Astrocyte (in vitro differentiated cells and primary cell): ENCODE measurements at regions not wholly inside any gene's neighbourhood (a gene's known extent, or its start where the extent isn't known, plus 50 kb on each side); places are given as distances from the start of the nearest gene placed in this dataset.

Experiments
- DNase-seq: peaks from one replicate; pipeline ENCODE4 v3.0.0-alpha.2; 2010; ENCODE audit warnings: low read depth
- FAIRE-seq: peaks from 2 replicates; lab custom pipeline; 2011; peaks lifted over from hg19 to GRCh38; lab: Jason Lieb, UNC
- H2AFZ ChIP-seq: 2 replicates; pipeline ENCODE4 v1.6.0; 2012; ENCODE audit warnings: low read depth, low read length, inconsistent platforms
- H3K27ac ChIP-seq: 2 replicates; pipeline ENCODE4 v1.5.1; 2011; ENCODE audit warnings: low read depth, low read length, inconsistent platforms
- H3K27me3 ChIP-seq: 2 replicates; pipeline ENCODE4 v1.6.0; 2011; ENCODE audit warnings: low read length, inconsistent platforms; ENCODE audit not compliant: insufficient read depth
- H3K36me3 ChIP-seq: 2 replicates; pipeline ENCODE4 v1.5.1; 2011; ENCODE audit warnings: low read length, inconsistent platforms; ENCODE audit not compliant: insufficient read depth
- H3K4me1 ChIP-seq: 2 replicates; pipeline ENCODE4 v1.5.1; 2011; ENCODE audit warnings: low read length, inconsistent platforms; ENCODE audit not compliant: insufficient read depth
- H3K4me2 ChIP-seq: 2 replicates; pipeline ENCODE4 v1.6.0; 2012; ENCODE audit warnings: low read length, inconsistent platforms
- H3K4me3 ChIP-seq: 2 replicates; pipeline ENCODE4 v1.5.1; 2011; ENCODE audit warnings: low read depth, mild to moderate bottlenecking, low read length, inconsistent platforms; ENCODE audit not compliant: insufficient read depth
- H3K79me2 ChIP-seq: 2 replicates; pipeline ENCODE4 v1.6.0; 2012; ENCODE audit warnings: mild to moderate bottlenecking, low read length, inconsistent platforms; ENCODE audit not compliant: insufficient read depth
- H3K9ac ChIP-seq: 2 replicates; pipeline ENCODE4 v1.6.0; 2012; ENCODE audit warnings: mild to moderate bottlenecking, low read length, inconsistent platforms
- H3K9me3 ChIP-seq: 2 replicates; pipeline ENCODE4 v1.5.1; 2012; ENCODE audit warnings: low read depth, mild to moderate bottlenecking, low read length, inconsistent platforms; ENCODE audit not compliant: insufficient read depth
- H4K20me1 ChIP-seq: 2 replicates; pipeline ENCODE4 v1.6.0; 2012; ENCODE audit warnings: low read length, inconsistent platforms; ENCODE audit not compliant: insufficient read depth
- H3K27ac Mint-ChIP-seq: one replicate; pipeline ENCODE4 v1.8.0; 2021; ENCODE audit warnings: mild to moderate bottlenecking, mixed read lengths; ENCODE audit not compliant: unreplicated experiment
- H3K27me3 Mint-ChIP-seq: one replicate; pipeline ENCODE4 v1.8.0; 2021; ENCODE audit warnings: low read depth, mixed read lengths; ENCODE audit not compliant: unreplicated experiment
- H3K36me3 Mint-ChIP-seq: one replicate; pipeline ENCODE4 v1.8.0; 2021; ENCODE audit warnings: low read depth, mixed read lengths; ENCODE audit not compliant: unreplicated experiment
- H3K4me1 Mint-ChIP-seq: one replicate; pipeline ENCODE4 v1.8.0; 2021; ENCODE audit warnings: low read depth, mixed read lengths; ENCODE audit not compliant: unreplicated experiment
- H3K4me3 Mint-ChIP-seq: one replicate; pipeline ENCODE4 v1.8.0; 2021; ENCODE audit warnings: mild to moderate bottlenecking, moderate library complexity, mixed read lengths; ENCODE audit not compliant: unreplicated experiment
- H3K9me3 Mint-ChIP-seq: one replicate; pipeline ENCODE4 v1.8.0; 2021; ENCODE audit warnings: mild to moderate bottlenecking, mixed read lengths; ENCODE audit not compliant: unreplicated experiment
- CTCF ChIP-seq: IDR thresholded peaks from 2 replicates; pipeline ENCODE4 v1.5.1; 2011; ENCODE audit warnings: low read depth, mild to moderate bottlenecking, inconsistent platforms, low read length, moderate library complexity; ENCODE audit not compliant: insufficient read depth
- EZH2 ChIP-seq: IDR thresholded peaks from 2 replicates; pipeline ENCODE4 v1.6.1; 2012; ENCODE audit warnings: mild to moderate bottlenecking, low read length, inconsistent platforms; ENCODE audit not compliant: insufficient read depth

- Histone ChIP-seq H3K4me3 (no peak overlapping the region), H2AFZ (no peak overlapping the region), H3K79me2 (no peaks in the 10 kb centered on the region), H3K4me2 (no peak overlapping the region), H3K9ac (no peak overlapping the region), H3K36me3 (no peaks in the 10 kb centered on the region), H3K9me3 (no peaks in the 10 kb centered on the region), H3K27me3 (no peaks in the 10 kb centered on the region), H3K27ac (no peak overlapping the region), H4K20me1 (no peaks in the 10 kb centered on the region), H3K4me1 (peaks cover 6% of the 10 kb centered on the region)
- H3K4me3 Mint-ChIP-seq, result no peak overlapping the region
- H3K27me3 Mint-ChIP-seq, result peaks cover 4% of the 10 kb centered on the region
- no peak for FAIRE-seq
- H3K27ac Mint-ChIP-seq, result no peak overlapping the region
- no peak for DNase-seq
- TF ChIP-seq EZH2 (no peak), CTCF (no peak)
- H3K4me1 Mint-ChIP-seq, result peaks cover 7% of the 10 kb centered on the region
- H3K36me3 Mint-ChIP-seq, result no peaks in the 10 kb centered on the region
- H3K9me3 Mint-ChIP-seq, result no peaks in the 10 kb centered on the region
These were observed 499.1 kb downstream of the NFIB start for GRCh38 chr9:13814647-13815400.

- FAIRE-seq (no peak), DNase-seq (no peak)
- H3K27me3 ChIP-seq, result no peaks in the 10 kb centered on the region
- H3K9ac ChIP-seq, result no peak overlapping the region
- Mint-ChIP-seq H3K36me3 (no peaks in the 10 kb centered on the region), H3K9me3 (no peaks in the 10 kb centered on the region), H3K4me1 (peaks cover 7% of the 10 kb centered on the region), H3K27ac (no peak overlapping the region), H3K4me3 (no peak overlapping the region), H3K27me3 (peaks cover 4% of the 10 kb centered on the region)
- H3K27ac ChIP-seq, result no peak overlapping the region
- TF ChIP-seq EZH2, result no peak
- TF ChIP-seq CTCF, result no peak
- no peak overlapping the region for H3K4me2 ChIP-seq
- H3K9me3 ChIP-seq, result no peaks in the 10 kb centered on the region
- no peaks in the 10 kb centered on the region for H4K20me1 ChIP-seq
- H2AFZ ChIP-seq, result no peak overlapping the region
- H3K4me3 ChIP-seq, result no peak overlapping the region
- H3K79me2 ChIP-seq, result no peaks in the 10 kb centered on the region
- no peaks in the 10 kb centered on the region for H3K36me3 ChIP-seq
- peaks cover 6% of the 10 kb centered on the region for H3K4me1 ChIP-seq
These were observed 502.1 kb downstream of the NFIB start for GRCh38 chr9:13811876-13812275.

DNA sequence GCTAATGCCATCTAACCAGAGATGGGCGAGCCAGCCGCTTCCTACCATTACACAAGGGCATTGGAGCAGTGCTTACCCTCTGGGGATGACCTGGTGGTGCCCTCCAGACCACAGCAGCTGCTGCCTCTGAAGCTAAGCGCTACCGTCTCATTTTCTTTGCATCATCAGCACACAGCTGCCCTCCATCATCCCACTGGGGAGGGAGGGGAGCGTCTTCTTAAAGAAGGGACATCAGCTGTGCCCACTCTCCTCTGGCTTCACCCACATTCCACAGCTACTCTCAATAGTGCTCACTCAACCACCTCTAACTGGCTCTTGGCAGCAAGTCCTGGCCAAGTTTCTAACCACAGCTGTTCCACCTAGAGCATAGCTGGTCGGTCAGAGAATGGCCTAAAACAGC lies 503.4 kb downstream of the NFIB start:
- no peaks in the 10 kb centered on the region for H3K36me3 ChIP-seq
- DNase-seq, result peak; percentile 88

More for the DNA sequence above, 503.4 kb downstream of the NFIB start:
- Mint-ChIP-seq H3K27ac (no peak overlapping the region), H3K4me3 (no peak overlapping the region), H3K27me3 (peaks cover 4% of the 10 kb centered on the region), H3K4me1 (peaks cover 7% of the 10 kb centered on the region), H3K9me3 (no peaks in the 10 kb centered on the region), H3K36me3 (no peaks in the 10 kb centered on the region)
- H3K79me2 ChIP-seq, result no peaks in the 10 kb centered on the region
- H4K20me1 ChIP-seq, result no peaks in the 10 kb centered on the region
- H3K27me3 ChIP-seq, result no peaks in the 10 kb centered on the region
- H3K9ac ChIP-seq, result no peak overlapping the region
- H3K4me1 ChIP-seq, result peaks cover 6% of the 10 kb centered on the region
- no peak for FAIRE-seq
- H3K27ac ChIP-seq, result no peak overlapping the region
- no peak overlapping the region for H2AFZ ChIP-seq
- no peak overlapping the region for H3K4me2 ChIP-seq
- H3K9me3 ChIP-seq, result no peaks in the 10 kb centered on the region
- no peak for TF ChIP-seq EZH2
- no peak for TF ChIP-seq CTCF
- no peak overlapping the region for H3K4me3 ChIP-seq
